Neuronal stem cell (in vitro differentiated cells): ENCODE measurements at regions not wholly inside any gene's neighbourhood (a gene's known extent, or its start where the extent isn't known, plus 50 kb on each side); places are given as distances from the start of the nearest gene placed in this dataset.

Experiments
- DNase-seq: peaks from one replicate; pipeline ENCODE4 v3.0.0-alpha.2; 2013; ENCODE audit warnings: low spot score
- H2AFZ ChIP-seq: one replicate; pipeline ENCODE4 v1.6.1; 2013; ENCODE audit warnings: mild to moderate bottlenecking, low read length, inconsistent platforms
- H2AK5ac ChIP-seq: 2 replicates; pipeline ENCODE4 v1.6.1; 2013; ENCODE audit warnings: low read depth, mild to moderate bottlenecking, inconsistent platforms, low read length, moderate library complexity, mixed read lengths
- H2BK120ac ChIP-seq: 2 replicates; pipeline ENCODE4 v1.6.1; 2013; ENCODE audit warnings: low read depth, mild to moderate bottlenecking, inconsistent platforms, low read length, moderate library complexity, mixed read lengths
- H2BK12ac ChIP-seq: one replicate; pipeline ENCODE4 v1.6.1; 2013; ENCODE audit warnings: low read length, inconsistent platforms
- H2BK15ac ChIP-seq: 2 replicates; pipeline ENCODE4 v1.6.1; 2013; ENCODE audit warnings: mild to moderate bottlenecking, low read length, inconsistent platforms, mixed read lengths
- H2BK5ac ChIP-seq: one replicate; pipeline ENCODE4 v1.6.1; 2013; ENCODE audit warnings: inconsistent platforms, mild to moderate bottlenecking, low read length, moderate library complexity
- H3K14ac ChIP-seq: one replicate; pipeline ENCODE4 v1.6.1; 2013; ENCODE audit warnings: low read length, inconsistent platforms
- H3K18ac ChIP-seq: 2 replicates; pipeline ENCODE4 v1.6.1; 2013; ENCODE audit warnings: low read length, inconsistent platforms
- H3K23ac ChIP-seq: 2 replicates; pipeline ENCODE4 v1.6.1; 2013; ENCODE audit warnings: low read depth, mild to moderate bottlenecking, mixed read lengths, low read length, inconsistent platforms; ENCODE audit not compliant: poor library complexity
- H3K27ac ChIP-seq: replicated peaks from 3 replicates; pipeline ENCODE4 v1.5.1; 2013; ENCODE audit warnings: low read length, inconsistent platforms
- H3K27me3 ChIP-seq, 3 experiments: 2 replicates each; pipeline ENCODE4 v1.6.1; 2013; ENCODE audit warnings: low read length in 3 of 3, mild to moderate bottlenecking in 2 of 3, inconsistent platforms in 1 of 3, low read depth in 1 of 3, mixed read lengths in 1 of 3, moderate library complexity in 1 of 3; ENCODE audit not compliant: control insufficient read depth in 3 of 3, insufficient read depth in 3 of 3
- H3K36me3 ChIP-seq, 2 donors: replicated peaks in 1 of 2; 2 replicates each; pipeline ENCODE4 v1.6.1; 2013; ENCODE audit warnings: low read length in 2 of 2; ENCODE audit not compliant: control insufficient read depth in 2 of 2, insufficient read depth in 2 of 2
- H3K4ac ChIP-seq: 2 replicates; pipeline ENCODE4 v1.6.1; 2013; ENCODE audit warnings: inconsistent platforms, mild to moderate bottlenecking, low read length, moderate library complexity
- H3K4me1 ChIP-seq, 2 donors: 1 replicate in 1 of 2; 2 replicates in 1 of 2; pipeline ENCODE4 v1.6.1; 2013; ENCODE audit warnings: low read length in 2 of 2, low read depth in 1 of 2; ENCODE audit not compliant: control insufficient read depth in 2 of 2, insufficient read depth in 1 of 2
- H3K4me2 ChIP-seq: one replicate; pipeline ENCODE4 v1.6.1; 2013; ENCODE audit warnings: mild to moderate bottlenecking, low read length, inconsistent platforms; ENCODE audit not compliant: insufficient read depth, poor library complexity, severe bottlenecking
- H3K4me3 ChIP-seq, 2 donors: 2 replicates each; pipeline ENCODE4 v1.5.1; 2013; ENCODE audit warnings: low read length in 2 of 2, mild to moderate bottlenecking in 2 of 2, inconsistent platforms in 1 of 2, moderate library complexity in 1 of 2
- H3K79me1 ChIP-seq: one replicate; pipeline ENCODE4 v1.6.1; 2013; ENCODE audit warnings: low read depth, mild to moderate bottlenecking, inconsistent platforms, low read length, moderate library complexity
- H3K9ac ChIP-seq: one replicate; pipeline ENCODE4 v1.6.1; 2013; ENCODE audit warnings: mild to moderate bottlenecking, low read depth, low read length, inconsistent platforms; ENCODE audit not compliant: poor library complexity
- H3K9me3 ChIP-seq, 2 donors: replicated peaks in 1 of 2; 2 replicates each; pipeline versions ENCODE3 to v1.6.1; 2013; ENCODE audit warnings: low read length in 2 of 2, mild to moderate bottlenecking in 2 of 2, inconsistent platforms in 1 of 2, low read depth in 1 of 2, mixed read lengths in 1 of 2, moderate library complexity in 1 of 2; ENCODE audit not compliant: control insufficient read depth in 2 of 2, insufficient read depth in 1 of 2
- H4K8ac ChIP-seq: one replicate; pipeline ENCODE4 v1.6.1; 2013; ENCODE audit warnings: low read depth, mild to moderate bottlenecking, inconsistent platforms, low read length, moderate library complexity
- H4K91ac ChIP-seq: one replicate; pipeline ENCODE4 v1.6.1; 2013; ENCODE audit warnings: low read length, low read depth, mild to moderate bottlenecking, inconsistent platforms; ENCODE audit not compliant: poor library complexity
- WGBS, 2 donors: extraction: QIAGEN DNeasy Blood & Tissue Kit; methylation state at CpG; one replicate each; pipeline ENCODE4 v1.1.7; 2013; ENCODE audit warnings: missing lambda C conversion rate in 2 of 2, mixed read lengths in 1 of 2; ENCODE audit not compliant: insufficient read length in 2 of 2, insufficient replicate concordance in 1 of 2; ENCODE audit errors: extremely low coverage in 2 of 2; 5-methylcytosine and 5-hydroxymethylcytosine counted together

DNA sequence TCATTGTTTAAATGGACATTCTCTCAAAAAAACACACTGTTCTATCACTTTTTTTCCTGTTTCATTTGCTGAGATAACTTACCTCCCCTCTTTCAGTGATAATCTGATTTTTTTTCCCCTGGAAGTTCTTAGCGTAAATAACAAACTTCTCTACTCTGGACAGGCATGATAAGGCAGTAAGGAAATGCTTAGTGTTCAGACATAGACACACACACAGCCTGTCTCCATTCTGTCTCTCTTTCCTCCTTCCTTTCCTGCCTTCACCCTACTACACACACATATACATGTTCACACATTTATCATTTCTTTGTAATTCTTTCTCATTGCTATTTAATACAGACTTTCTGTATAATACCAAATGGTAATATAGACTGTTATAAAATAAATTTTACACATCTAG, 470.8 kb upstream of the ROBO1 start:
- H3K4ac ChIP-seq, result no peak overlapping the region
- no peak overlapping the region for H3K14ac ChIP-seq
- H3K23ac ChIP-seq, result no peak overlapping the region
- H2BK15ac ChIP-seq, result no peak overlapping the region
- WGBS, 2 donors, result no CpG with 5 or more reads among the region's 1 CpG
- H3K18ac ChIP-seq, result no peak overlapping the region
- no peak overlapping the region for H2AFZ ChIP-seq
- H3K4me3 ChIP-seq, result no peak overlapping the region
- no peak overlapping the region for H2BK120ac ChIP-seq
- H3K27me3 ChIP-seq, result no peaks in the 10 kb centered on the region
- no peak overlapping the region for H4K91ac ChIP-seq
- DNase-seq, result no peak
- no peak overlapping the region for H3K27ac ChIP-seq
- H3K4me2 ChIP-seq, result no peak overlapping the region
- no peaks in the 10 kb centered on the region for H3K4me1 ChIP-seq
- no peaks in the 10 kb centered on the region for H3K9me3 ChIP-seq
- no peak overlapping the region for H3K9ac ChIP-seq
- H2AK5ac ChIP-seq, result no peak overlapping the region
- H2BK5ac ChIP-seq, result no peak overlapping the region
- H4K8ac ChIP-seq, result no peak overlapping the region
- no peaks in the 10 kb centered on the region for H3K79me1 ChIP-seq
- H2BK12ac ChIP-seq, result no peak overlapping the region
- H3K36me3 ChIP-seq, result no peaks in the 10 kb centered on the region

DNA sequence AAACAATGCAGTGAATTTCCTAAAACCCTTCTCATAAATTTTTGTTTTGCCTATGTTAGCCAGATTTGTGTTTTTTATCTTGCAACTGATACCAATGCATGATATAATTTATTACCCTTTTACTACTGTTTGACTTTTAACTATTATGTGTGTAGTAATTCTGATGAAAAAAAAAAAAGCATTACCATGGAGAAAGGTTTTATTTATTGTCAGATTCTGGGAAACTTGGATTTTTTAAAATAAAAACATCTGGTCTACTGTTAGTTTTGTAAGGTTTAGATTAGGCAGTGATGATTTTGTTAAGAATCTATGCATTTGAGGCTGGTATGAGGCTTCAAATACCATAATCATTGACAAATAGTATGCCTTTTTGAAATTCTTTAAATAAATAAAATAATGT, 470.4 kb upstream of the ROBO1 start:
- Histone ChIP-seq H3K27ac (no peak overlapping the region), H2AFZ (no peak overlapping the region), H2BK15ac (no peak overlapping the region), H3K4me3 (no peak overlapping the region), H3K23ac (no peak overlapping the region), H3K9ac (no peak overlapping the region), H2BK12ac (no peak overlapping the region), H4K91ac (no peak overlapping the region), H2BK5ac (no peak overlapping the region), H3K4me2 (no peak overlapping the region), H3K14ac (no peak overlapping the region), H3K27me3 (no peaks in the 10 kb centered on the region), H3K36me3 (no peaks in the 10 kb centered on the region), H3K9me3 (no peaks in the 10 kb centered on the region), H2BK120ac (no peak overlapping the region), H3K4me1 (no peaks in the 10 kb centered on the region), H3K18ac (no peak overlapping the region), H3K4ac (no peak overlapping the region), H2AK5ac (no peak overlapping the region), H4K8ac (no peak overlapping the region), H3K79me1 (no peaks in the 10 kb centered on the region)
- DNase-seq, result no peak

- no peaks in the 10 kb centered on the region for H3K36me3 ChIP-seq
- no peak overlapping the region for H2BK12ac ChIP-seq
- H3K18ac ChIP-seq, result no peak overlapping the region
- no peaks in the 10 kb centered on the region for H3K79me1 ChIP-seq
- no peaks in the 10 kb centered on the region for H3K27me3 ChIP-seq
- H2AK5ac ChIP-seq, result no peak overlapping the region
- H3K23ac ChIP-seq, result no peak overlapping the region
- H3K4ac ChIP-seq, result no peak overlapping the region
- no peaks in the 10 kb centered on the region for H3K4me1 ChIP-seq
- H4K91ac ChIP-seq, result no peak overlapping the region
- H3K9me3 ChIP-seq, result no peaks in the 10 kb centered on the region
- no peak overlapping the region for H3K4me2 ChIP-seq
- no peak overlapping the region for H3K4me3 ChIP-seq
- H3K14ac ChIP-seq, result no peak overlapping the region
- WGBS, 2 donors, result no CpG with 5 or more reads among the region's 3 CpGs
- no peak for DNase-seq
- H2BK15ac ChIP-seq, result no peak overlapping the region
- no peak overlapping the region for H2AFZ ChIP-seq
- no peak overlapping the region for H2BK5ac ChIP-seq
- H4K8ac ChIP-seq, result no peak overlapping the region
- no peak overlapping the region for H3K9ac ChIP-seq
- no peak overlapping the region for H2BK120ac ChIP-seq
- H3K27ac ChIP-seq, result no peak overlapping the region
Measured at GRCh38 chr3:80234706-80235105, 466.9 kb upstream of the ROBO1 start.

DNA sequence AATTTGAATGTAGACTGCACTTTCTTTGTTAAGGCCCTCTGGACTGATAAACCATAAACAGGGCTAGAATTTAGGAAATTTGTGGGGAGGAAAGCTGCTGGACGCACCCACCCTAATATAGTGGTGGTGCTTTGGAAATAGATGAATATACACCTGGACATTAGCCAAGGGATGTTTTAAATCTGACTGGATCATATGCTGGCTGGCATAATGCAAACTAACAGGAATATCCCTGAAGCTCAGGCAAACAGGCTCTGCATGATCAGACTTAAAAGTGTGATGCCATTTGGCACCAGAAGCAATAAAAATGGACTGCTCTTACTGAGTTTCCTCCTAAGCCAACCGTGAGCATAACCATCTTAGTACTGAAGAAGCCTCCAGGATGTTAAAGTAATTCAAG, 465.8 kb upstream of the ROBO1 start:
- no peak overlapping the region for H3K9ac ChIP-seq
- no peaks in the 10 kb centered on the region for H3K36me3 ChIP-seq
- no peaks in the 10 kb centered on the region for H3K79me1 ChIP-seq
- no peak overlapping the region for H3K23ac ChIP-seq
- no peak overlapping the region for H3K14ac ChIP-seq
- H3K27ac ChIP-seq, result no peak overlapping the region
- no peak overlapping the region for H3K4me2 ChIP-seq
- H4K91ac ChIP-seq, result no peak overlapping the region
- DNase-seq, result no peak
- H3K9me3 ChIP-seq, result no peaks in the 10 kb centered on the region
- H2BK15ac ChIP-seq, result no peak overlapping the region
- no peaks in the 10 kb centered on the region for H3K4me1 ChIP-seq
- H3K18ac ChIP-seq, result no peak overlapping the region
- no peaks in the 10 kb centered on the region for H3K27me3 ChIP-seq
- no peak overlapping the region for H2BK5ac ChIP-seq
- H3K4me3 ChIP-seq, result no peak overlapping the region
- H3K4ac ChIP-seq, result no peak overlapping the region
- H2AFZ ChIP-seq, result no peak overlapping the region
- H4K8ac ChIP-seq, result no peak overlapping the region
- no CpG with 5 or more reads among the region's 2 CpGs for WGBS, 2 donors
- H2BK12ac ChIP-seq, result no peak overlapping the region
- H2AK5ac ChIP-seq, result no peak overlapping the region
- H2BK120ac ChIP-seq, result no peak overlapping the region
